ENCODE measurements at regions not wholly inside any gene's neighbourhood (a gene's known extent, or its start where the extent isn't known, plus 50 kb on each side); places are given as distances from the start of the nearest gene placed in this dataset.

GRCh38 chr4:152099981-152100378 lies 339.2 kb upstream of the GATB start:
- peaks cover 9 to 26% (median 17%) of the 10 kb centered on the region in 4 experiments for H3K4me1 ChIP-seq (ENCODE audit: control extremely low read depth in 1 of 4, control insufficient read depth in 4 of 4, insufficient read depth in 4 of 4, low read length in 3 of 4)
- no peak overlapping the region for H3K27ac ChIP-seq (ENCODE audit: insufficient read depth in 1 of 2, low read depth in 1 of 2, low read length in 2 of 2, poor library complexity in 1 of 2, severe bottlenecking in 2 of 2)
- WGBS (ENCODE audit: insufficient coverage) = 71% methylated on average over 4 of the region's 7 CpGs
- no peaks in the 10 kb centered on the region for H3K36me3 ChIP-seq (ENCODE audit: control insufficient read depth in 4 of 4, insufficient read depth in 4 of 4, low read length in 3 of 4)
- H3K4me3 ChIP-seq (ENCODE audit: control insufficient read depth in 1 of 7, extremely low read depth in 1 of 7, insufficient read depth in 4 of 7, low read depth in 2 of 7, low read length in 6 of 7) = no peak overlapping the region
- CTCF ChIA-PET = no interaction called here
- POLR2A ChIA-PET = no interaction called here
- H3K27me3 ChIP-seq (replicated peaks in 2 of 5; ENCODE audit: control insufficient read depth in 4 of 5, insufficient read depth in 5 of 5, low read length in 4 of 5) = no peaks in the 10 kb centered on the region
- DNase-seq = no peak
- peaks cover 0 to 5% (median 0%) of the 10 kb centered on the region in 5 experiments for H3K9me3 ChIP-seq (ENCODE audit: control extremely low read depth in 1 of 5, control insufficient read depth in 4 of 5, insufficient read depth in 2 of 5, low read depth in 1 of 5, low read length in 4 of 5)

- ChIA-PET POLR2A (no interaction called here), CTCF (no interaction called here)
- H3K27ac ChIP-seq (ENCODE audit: insufficient read depth in 1 of 2, low read depth in 1 of 2, low read length in 2 of 2, poor library complexity in 1 of 2, severe bottlenecking in 2 of 2) = no peak overlapping the region
- H3K9me3 ChIP-seq (ENCODE audit: control extremely low read depth in 1 of 5, control insufficient read depth in 4 of 5, insufficient read depth in 2 of 5, low read depth in 1 of 5, low read length in 4 of 5) = peaks cover 0 to 5% (median 0%) of the 10 kb centered on the region in 5 experiments
- no peaks in the 10 kb centered on the region for H3K27me3 ChIP-seq (replicated peaks in 2 of 5; ENCODE audit: control insufficient read depth in 4 of 5, insufficient read depth in 5 of 5, low read length in 4 of 5)
- H3K4me3 ChIP-seq (ENCODE audit: control insufficient read depth in 1 of 7, extremely low read depth in 1 of 7, insufficient read depth in 4 of 7, low read depth in 2 of 7, low read length in 6 of 7) = no peak overlapping the region
- peaks cover 9 to 22% (median 17%) of the 10 kb centered on the region in 4 experiments for H3K4me1 ChIP-seq (ENCODE audit: control extremely low read depth in 1 of 4, control insufficient read depth in 4 of 4, insufficient read depth in 4 of 4, low read length in 3 of 4)
- DNase-seq = no peak
- 90% methylated on average over 2 of the region's 2 CpGs for WGBS (ENCODE audit: insufficient coverage)
- H3K36me3 ChIP-seq (ENCODE audit: control insufficient read depth in 4 of 4, insufficient read depth in 4 of 4, low read length in 3 of 4) = no peaks in the 10 kb centered on the region
These were observed 338.7 kb upstream of the GATB start for GRCh38 chr4:152099555-152099954.

GRCh38 chr4:152099061-152099425 lies 338.2 kb upstream of the GATB start:
- Histone ChIP-seq H3K27ac (ENCODE audit: insufficient read depth in 1 of 2, low read depth in 1 of 2, low read length in 2 of 2, poor library complexity in 1 of 2, severe bottlenecking in 2 of 2) (no peak overlapping the region), H3K4me3 (ENCODE audit: control insufficient read depth in 1 of 7, extremely low read depth in 1 of 7, insufficient read depth in 4 of 7, low read depth in 2 of 7, low read length in 6 of 7) (no peak overlapping the region), H3K9me3 (ENCODE audit: control extremely low read depth in 1 of 5, control insufficient read depth in 4 of 5, insufficient read depth in 2 of 5, low read depth in 1 of 5, low read length in 4 of 5) (peaks cover 0 to 5% (median 0%) of the 10 kb centered on the region in 5 experiments), H3K4me1 (ENCODE audit: control extremely low read depth in 1 of 4, control insufficient read depth in 4 of 4, insufficient read depth in 4 of 4, low read length in 3 of 4) (peaks cover 9 to 22% (median 17%) of the 10 kb centered on the region in 4 experiments), H3K36me3 (ENCODE audit: control insufficient read depth in 4 of 4, insufficient read depth in 4 of 4, low read length in 3 of 4) (no peaks in the 10 kb centered on the region), H3K27me3 (replicated peaks in 2 of 5; ENCODE audit: control insufficient read depth in 4 of 5, insufficient read depth in 5 of 5, low read length in 4 of 5) (no peaks in the 10 kb centered on the region)
- POLR2A ChIA-PET = no interaction called here
- CTCF ChIA-PET = no interaction called here
- no peak for DNase-seq
- 94% methylated on average over 4 of the region's 6 CpGs for WGBS (ENCODE audit: insufficient coverage)

- no peak overlapping the region for H3K27ac ChIP-seq (ENCODE audit: insufficient read depth in 1 of 2, low read depth in 1 of 2, low read length in 2 of 2, poor library complexity in 1 of 2, severe bottlenecking in 2 of 2)
- H3K36me3 ChIP-seq (ENCODE audit: control insufficient read depth in 4 of 4, insufficient read depth in 4 of 4, low read length in 3 of 4) = no peaks in the 10 kb centered on the region
- H3K9me3 ChIP-seq (ENCODE audit: control extremely low read depth in 1 of 5, control insufficient read depth in 4 of 5, insufficient read depth in 2 of 5, low read depth in 1 of 5, low read length in 4 of 5) = peaks cover 0 to 5% (median 0%) of the 10 kb centered on the region in 5 experiments
- H3K4me1 ChIP-seq (ENCODE audit: control extremely low read depth in 1 of 4, control insufficient read depth in 4 of 4, insufficient read depth in 4 of 4, low read length in 3 of 4) = peaks cover 9 to 22% (median 17%) of the 10 kb centered on the region in 4 experiments
- CTCF ChIA-PET = no interaction called here
- 95% methylated on average over 5 of the region's 8 CpGs for WGBS (ENCODE audit: insufficient coverage)
- H3K4me3 ChIP-seq (ENCODE audit: control insufficient read depth in 1 of 7, extremely low read depth in 1 of 7, insufficient read depth in 4 of 7, low read depth in 2 of 7, low read length in 6 of 7) = no peak overlapping the region
- POLR2A ChIA-PET = no interaction called here
- no peaks in the 10 kb centered on the region for H3K27me3 ChIP-seq (replicated peaks in 2 of 5; ENCODE audit: control insufficient read depth in 4 of 5, insufficient read depth in 5 of 5, low read length in 4 of 5)
- DNase-seq = no peak
These were observed 337.7 kb upstream of the GATB start for GRCh38 chr4:152098365-152099060.

- Histone ChIP-seq H3K27me3 (replicated peaks in 2 of 5; ENCODE audit: control insufficient read depth in 4 of 5, insufficient read depth in 5 of 5, low read length in 4 of 5) (no peaks in the 10 kb centered on the region), H3K9me3 (ENCODE audit: control extremely low read depth in 1 of 5, control insufficient read depth in 4 of 5, insufficient read depth in 2 of 5, low read depth in 1 of 5, low read length in 4 of 5) (peaks cover 0 to 5% (median 0%) of the 10 kb centered on the region in 5 experiments), H3K36me3 (ENCODE audit: control insufficient read depth in 4 of 4, insufficient read depth in 4 of 4, low read length in 3 of 4) (no peaks in the 10 kb centered on the region), H3K4me3 (ENCODE audit: control insufficient read depth in 1 of 7, extremely low read depth in 1 of 7, insufficient read depth in 4 of 7, low read depth in 2 of 7, low read length in 6 of 7) (no peak overlapping the region), H3K4me1 (ENCODE audit: control extremely low read depth in 1 of 4, control insufficient read depth in 4 of 4, insufficient read depth in 4 of 4, low read length in 3 of 4) (peaks cover 5 to 22% (median 16%) of the 10 kb centered on the region in 4 experiments), H3K27ac (ENCODE audit: insufficient read depth in 1 of 2, low read depth in 1 of 2, low read length in 2 of 2, poor library complexity in 1 of 2, severe bottlenecking in 2 of 2) (no peak overlapping the region)
- DNase-seq = no peak
- 100% methylated on average over 2 of the region's 3 CpGs for WGBS (ENCODE audit: insufficient coverage)
- ChIA-PET POLR2A (no interaction called here), CTCF (no interaction called here)
These were observed 336.6 kb upstream of the GATB start for GRCh38 chr4:152097371-152097770.

GRCh38 chr4:152095701-152096070 lies 334.9 kb upstream of the GATB start:
- no peaks in the 10 kb centered on the region for H3K36me3 ChIP-seq (ENCODE audit: control insufficient read depth in 4 of 4, insufficient read depth in 4 of 4, low read length in 3 of 4)
- 100% methylated on average over 1 of the region's 1 CpG for WGBS (ENCODE audit: insufficient coverage)
- DNase-seq = no peak
- H3K27me3 ChIP-seq (replicated peaks in 2 of 5; ENCODE audit: control insufficient read depth in 4 of 5, insufficient read depth in 5 of 5, low read length in 4 of 5) = no peaks in the 10 kb centered on the region
- H3K4me3 ChIP-seq (ENCODE audit: control insufficient read depth in 1 of 7, extremely low read depth in 1 of 7, insufficient read depth in 4 of 7, low read depth in 2 of 7, low read length in 6 of 7) = no peak overlapping the region
- peaks cover 0 to 2% (median 0%) of the 10 kb centered on the region in 5 experiments for H3K9me3 ChIP-seq (ENCODE audit: control extremely low read depth in 1 of 5, control insufficient read depth in 4 of 5, insufficient read depth in 2 of 5, low read depth in 1 of 5, low read length in 4 of 5)
- no peak overlapping the region for H3K27ac ChIP-seq (ENCODE audit: insufficient read depth in 1 of 2, low read depth in 1 of 2, low read length in 2 of 2, poor library complexity in 1 of 2, severe bottlenecking in 2 of 2)
- H3K4me1 ChIP-seq (ENCODE audit: control extremely low read depth in 1 of 4, control insufficient read depth in 4 of 4, insufficient read depth in 4 of 4, low read length in 3 of 4) = peaks cover 0 to 11% (median 10%) of the 10 kb centered on the region in 4 experiments
- POLR2A ChIA-PET = no interaction called here
- CTCF ChIA-PET = no interaction called here

GRCh38 chr4:152094970-152095700 lies 334.3 kb upstream of the GATB start:
- POLR2A ChIA-PET = no interaction called here
- H3K27ac ChIP-seq (ENCODE audit: insufficient read depth in 1 of 2, low read depth in 1 of 2, low read length in 2 of 2, poor library complexity in 1 of 2, severe bottlenecking in 2 of 2) = no peak overlapping the region

More at GRCh38 chr4:152094970-152095700, 334.3 kb upstream of the GATB start:
- H3K9me3 ChIP-seq (ENCODE audit: control extremely low read depth in 1 of 5, control insufficient read depth in 4 of 5, insufficient read depth in 2 of 5, low read depth in 1 of 5, low read length in 4 of 5) = no peaks in the 10 kb centered on the region
- DNase-seq = no peak
- no peaks in the 10 kb centered on the region for H3K36me3 ChIP-seq (ENCODE audit: control insufficient read depth in 4 of 4, insufficient read depth in 4 of 4, low read length in 3 of 4)
- WGBS (ENCODE audit: insufficient coverage) = 83% methylated on average over 6 of the region's 8 CpGs
- H3K27me3 ChIP-seq (replicated peaks in 2 of 5; ENCODE audit: control insufficient read depth in 4 of 5, insufficient read depth in 5 of 5, low read length in 4 of 5) = no peaks in the 10 kb centered on the region
- no peak overlapping the region for H3K4me3 ChIP-seq (ENCODE audit: control insufficient read depth in 1 of 7, extremely low read depth in 1 of 7, insufficient read depth in 4 of 7, low read depth in 2 of 7, low read length in 6 of 7)
- peaks cover 0 to 6% (median 4%) of the 10 kb centered on the region in 4 experiments for H3K4me1 ChIP-seq (ENCODE audit: control extremely low read depth in 1 of 4, control insufficient read depth in 4 of 4, insufficient read depth in 4 of 4, low read length in 3 of 4)
- CTCF ChIA-PET = no interaction called here
